Activated naive CD8-positive, alpha-beta T cell treated with anti-CD3 and anti-CD28 coated beads, Interleukin-2, amount 50 U/mL, for 24 hours (primary cell): ENCODE measurements at regions not wholly inside any gene's neighbourhood (a gene's known extent, or its start where the extent isn't known, plus 50 kb on each side); places are given as distances from the start of the nearest gene placed in this dataset.
"Not testable (repeated sequence)": the region's sequence is repeated elsewhere in the genome, so short reads cannot be mapped to it uniquely, and the experiment has no call there.

ENCODE experiments used
- ATAC-seq: fragments of 150-1000 bp; cut with Tn5 transposase; one replicate; pipeline ENCODE4 v1.10.0; 2021
- DNase-seq: peaks from one replicate; pipeline ENCODE4 v3.0.0; 2021
- H3K27ac Mint-ChIP-seq: one replicate; pipeline ENCODE4 v1.8.0; 2021; ENCODE audit warnings: mild to moderate bottlenecking, mixed read lengths
- H3K27me3 Mint-ChIP-seq: one replicate; pipeline ENCODE4 v1.8.0; 2021; ENCODE audit warnings: mixed read lengths
- H3K36me3 Mint-ChIP-seq: one replicate; pipeline ENCODE4 v1.8.0; 2021; ENCODE audit warnings: low read depth, mixed read lengths
- H3K4me1 Mint-ChIP-seq: one replicate; pipeline ENCODE4 v1.8.0; 2021; ENCODE audit warnings: mixed read lengths
- H3K4me3 Mint-ChIP-seq: one replicate; pipeline ENCODE4 v1.8.0; 2021; ENCODE audit warnings: mild to moderate bottlenecking, moderate library complexity, mixed read lengths
- H3K9me3 Mint-ChIP-seq: one replicate; pipeline ENCODE4 v1.8.0; 2021; ENCODE audit warnings: mixed read lengths

GRCh38 chr14:77985211-77985615, 185.0 kb upstream of the NRXN3 start:
- ATAC-seq (no peak), DNase-seq (no peak)
- Mint-ChIP-seq H3K4me3 (no peak overlapping the region), H3K36me3 (no peaks in the 10 kb centered on the region), H3K27me3 (peaks cover 8% of the 10 kb centered on the region), H3K27ac (no peak overlapping the region), H3K4me1 (peaks cover 5% of the 10 kb centered on the region), H3K9me3 (no peaks in the 10 kb centered on the region)

- Mint-ChIP-seq H3K27ac (no peak overlapping the region), H3K4me3 (no peak overlapping the region), H3K9me3 (no peaks in the 10 kb centered on the region), H3K4me1 (no peaks in the 10 kb centered on the region), H3K36me3 (no peaks in the 10 kb centered on the region), H3K27me3 (no peaks in the 10 kb centered on the region)
- ATAC-seq (no peak), DNase-seq (no peak)
These were observed 183.4 kb upstream of the NRXN3 start for GRCh38 chr14:77986773-77987172.

- Mint-ChIP-seq H3K27me3 (no peaks in the 10 kb centered on the region), H3K27ac (no peak overlapping the region), H3K4me3 (no peak overlapping the region), H3K9me3 (no peaks in the 10 kb centered on the region), H3K4me1 (no peaks in the 10 kb centered on the region), H3K36me3 (no peaks in the 10 kb centered on the region)
- no peak for ATAC-seq
- no peak for DNase-seq
These were observed 181.9 kb upstream of the NRXN3 start for GRCh38 chr14:77988096-77988870.

DNA sequence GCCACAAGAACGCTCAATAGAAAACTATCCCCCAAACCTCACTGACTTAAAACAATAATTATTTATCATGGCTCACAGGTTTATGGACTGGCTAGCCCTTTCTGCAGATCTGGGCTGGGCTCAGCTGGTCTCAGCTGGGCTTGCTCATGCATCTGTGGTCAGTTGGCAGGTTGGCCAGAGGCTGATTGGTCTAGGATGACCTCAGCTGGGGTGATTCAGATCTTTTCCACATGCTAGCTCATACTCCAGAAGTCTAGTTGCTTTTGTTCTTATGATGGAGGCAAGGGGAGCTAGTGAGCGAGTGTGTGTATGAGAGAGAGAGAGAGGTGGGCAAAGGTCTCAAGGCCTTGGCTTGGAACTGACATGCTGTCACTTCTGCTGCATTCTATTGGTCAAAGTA, 181.2 kb upstream of the NRXN3 start:
- H3K4me3 Mint-ChIP-seq: no peak overlapping the region
- no peak for ATAC-seq
- H3K27me3 Mint-ChIP-seq: no peaks in the 10 kb centered on the region
- DNase-seq: no peak
- H3K36me3 Mint-ChIP-seq: no peaks in the 10 kb centered on the region
- H3K4me1 Mint-ChIP-seq: no peaks in the 10 kb centered on the region
- H3K9me3 Mint-ChIP-seq: no peaks in the 10 kb centered on the region
- no peak overlapping the region for H3K27ac Mint-ChIP-seq

- no peaks in the 10 kb centered on the region for H3K9me3 Mint-ChIP-seq
These were observed 180.7 kb upstream of the NRXN3 start for GRCh38 chr14:77989441-77989991.

DNA sequence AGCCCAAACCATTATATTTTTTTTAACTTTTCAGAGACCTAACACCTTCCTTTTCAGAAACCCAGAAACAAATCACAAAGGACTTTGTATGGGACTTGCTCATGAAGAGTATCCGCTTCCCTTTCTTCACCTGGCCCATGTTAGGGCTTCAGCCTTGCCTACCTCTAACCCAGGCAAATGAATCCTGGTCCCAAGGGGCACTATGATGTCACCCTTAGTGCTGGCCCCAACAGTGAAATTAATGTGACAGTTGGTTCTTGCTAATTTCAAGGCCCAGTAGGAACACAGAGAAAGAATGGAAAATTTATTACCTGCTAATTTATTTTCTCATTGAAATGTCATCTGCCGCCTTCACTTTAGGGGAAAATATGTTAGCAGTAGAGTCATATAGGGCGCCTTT, 179.8 kb upstream of the NRXN3 start:
- ATAC-seq (no peak), DNase-seq (no peak)
- H3K4me1 Mint-ChIP-seq: no peaks in the 10 kb centered on the region
- no peaks in the 10 kb centered on the region for H3K9me3 Mint-ChIP-seq
- no peak overlapping the region for H3K4me3 Mint-ChIP-seq
- H3K27ac Mint-ChIP-seq: no peak overlapping the region
- no peaks in the 10 kb centered on the region for H3K27me3 Mint-ChIP-seq
- H3K36me3 Mint-ChIP-seq: no peaks in the 10 kb centered on the region

More at GRCh38 chr14:77989441-77989991, 180.7 kb upstream of the NRXN3 start:
- Mint-ChIP-seq H3K4me1 (no peaks in the 10 kb centered on the region), H3K4me3 (no peak overlapping the region), H3K27ac (no peak overlapping the region), H3K36me3 (no peaks in the 10 kb centered on the region), H3K27me3 (no peaks in the 10 kb centered on the region)
- ATAC-seq (no peak), DNase-seq (no peak)

DNA sequence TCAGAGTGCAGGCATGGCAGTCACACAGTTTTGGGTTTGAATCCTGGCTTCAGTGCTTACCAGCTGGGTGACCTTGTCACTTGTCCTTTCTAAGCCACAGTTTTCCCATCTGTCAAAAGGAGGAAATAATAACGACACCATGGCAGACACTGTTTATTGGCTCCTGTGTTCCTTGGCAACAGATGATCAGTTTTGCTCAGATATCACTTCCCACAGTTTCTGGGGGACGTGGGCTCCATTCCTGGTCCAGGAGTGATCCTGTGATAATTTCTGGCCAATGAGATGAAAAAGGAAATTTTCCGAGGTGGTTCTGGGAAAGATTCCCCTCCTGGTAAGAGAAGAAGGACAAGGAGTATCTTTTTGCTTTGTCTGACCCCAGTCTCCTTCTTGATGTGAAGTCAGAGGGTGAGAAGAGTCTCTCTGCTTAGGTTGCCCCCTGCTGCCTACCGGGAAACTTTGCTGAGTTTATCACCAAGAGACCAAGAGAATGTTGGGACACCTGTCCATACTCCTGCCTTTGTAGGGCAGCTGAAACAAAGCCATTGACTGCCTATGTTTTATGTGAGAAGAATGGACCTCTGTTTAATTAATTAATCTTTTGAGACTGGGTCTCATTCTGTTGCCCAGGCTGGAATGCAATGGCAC, 178.9 kb upstream of the NRXN3 start:
- H3K27ac Mint-ChIP-seq: no peak overlapping the region
- H3K4me3 Mint-ChIP-seq: no peak overlapping the region
- no peaks in the 10 kb centered on the region for H3K27me3 Mint-ChIP-seq

GRCh38 chr14:78005325-78005724, 164.8 kb upstream of the NRXN3 start:
- Mint-ChIP-seq H3K27me3 (peaks cover 3% of the 10 kb centered on the region), H3K4me3 (no peak overlapping the region), H3K4me1 (peaks cover 4% of the 10 kb centered on the region), H3K36me3 (peaks cover 4% of the 10 kb centered on the region), H3K9me3 (peaks cover 35% of the 10 kb centered on the region), H3K27ac (no peak overlapping the region)
- no peak for DNase-seq
- no peak for ATAC-seq

More for the DNA sequence above, 178.9 kb upstream of the NRXN3 start:
- no peaks in the 10 kb centered on the region for H3K4me1 Mint-ChIP-seq
- ATAC-seq: no peak
- H3K9me3 Mint-ChIP-seq: no peaks in the 10 kb centered on the region
- no peaks in the 10 kb centered on the region for H3K36me3 Mint-ChIP-seq
- DNase-seq: no peak

GRCh38 chr14:78007160-78007559, 163.0 kb upstream of the NRXN3 start:
- Mint-ChIP-seq H3K27ac (no peak overlapping the region), H3K27me3 (peaks cover 5% of the 10 kb centered on the region), H3K4me3 (no peak overlapping the region), H3K4me1 (peaks cover 4% of the 10 kb centered on the region), H3K9me3 (peaks cover 23% of the 10 kb centered on the region), H3K36me3 (peaks cover 4% of the 10 kb centered on the region)
- ATAC-seq (peak; percentile 86), DNase-seq (no peak)

DNA sequence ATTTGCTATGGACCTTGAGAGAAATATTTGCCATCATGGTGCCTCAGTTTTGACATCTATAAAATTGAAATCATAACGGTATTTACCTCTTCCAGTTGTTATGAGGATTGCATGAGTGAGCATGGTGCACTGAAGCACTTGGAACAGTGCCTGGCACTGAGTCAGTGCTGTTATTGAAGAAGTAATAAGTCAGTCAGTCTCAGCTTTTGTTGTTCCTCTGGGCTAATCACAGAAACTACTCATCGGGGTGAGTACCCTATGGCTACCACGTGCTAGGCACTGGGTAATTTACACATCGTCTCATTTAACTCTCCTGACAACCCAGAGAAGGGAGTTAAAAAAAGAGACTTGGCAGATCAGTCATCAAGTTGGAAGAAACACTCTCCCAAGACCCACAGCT, 159.5 kb upstream of the NRXN3 start:
- DNase-seq (no peak), ATAC-seq (no peak)
- Mint-ChIP-seq H3K36me3 (no peaks in the 10 kb centered on the region), H3K27me3 (peaks cover 7% of the 10 kb centered on the region), H3K27ac (no peak overlapping the region), H3K4me3 (no peak overlapping the region), H3K9me3 (no peaks in the 10 kb centered on the region), H3K4me1 (peaks cover 2% of the 10 kb centered on the region)

DNA sequence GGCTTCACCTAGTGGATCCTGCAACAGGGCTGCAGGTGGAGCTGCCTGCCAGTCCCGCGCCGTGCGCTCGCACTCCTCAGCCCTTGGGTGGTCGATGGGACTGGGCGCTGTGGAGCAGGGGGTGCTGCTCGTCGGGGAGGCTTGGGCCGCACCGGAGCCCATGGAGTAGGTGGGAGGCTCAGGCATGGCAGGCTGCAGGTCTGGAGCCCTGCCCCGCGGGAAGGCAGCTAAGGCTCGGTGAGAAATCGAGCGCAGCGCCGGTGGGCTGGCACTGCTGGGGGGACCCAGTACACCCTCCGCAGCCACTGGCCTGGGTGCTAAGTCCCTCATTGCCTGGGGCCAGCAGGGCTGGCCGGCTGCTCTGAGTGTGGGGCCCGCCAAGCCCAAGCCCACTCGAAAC, 156.3 kb upstream of the NRXN3 start:
- not testable (repeated sequence) for H3K36me3 Mint-ChIP-seq, ATAC-seq, H3K27ac Mint-ChIP-seq, DNase-seq, H3K4me3 Mint-ChIP-seq, H3K27me3 Mint-ChIP-seq, H3K4me1 Mint-ChIP-seq, H3K9me3 Mint-ChIP-seq

DNA sequence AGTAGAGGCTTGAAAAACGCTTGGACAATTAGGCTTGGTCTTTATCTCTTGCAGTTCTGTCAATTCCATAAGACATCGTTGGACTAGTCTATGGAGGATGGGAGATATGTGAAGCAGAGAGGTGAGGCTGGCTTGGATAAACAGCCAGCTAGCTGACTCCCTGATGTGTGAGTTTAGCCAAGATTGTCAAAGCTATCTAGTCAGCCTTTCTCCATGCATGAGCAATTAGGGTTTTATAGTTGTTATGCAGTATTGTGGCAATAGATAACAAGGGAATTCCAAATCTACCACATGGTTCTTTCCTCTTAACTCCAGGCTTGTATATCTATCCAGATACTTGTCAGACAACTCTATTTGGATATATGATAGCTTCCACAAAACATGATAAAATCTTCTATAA, 153.6 kb upstream of the NRXN3 start:
- H3K36me3 Mint-ChIP-seq: no peaks in the 10 kb centered on the region
- H3K4me1 Mint-ChIP-seq: no peaks in the 10 kb centered on the region
- no peaks in the 10 kb centered on the region for H3K9me3 Mint-ChIP-seq
- no peak overlapping the region for H3K27ac Mint-ChIP-seq
- no peak overlapping the region for H3K4me3 Mint-ChIP-seq
- no peak for DNase-seq
- ATAC-seq: no peak
- H3K27me3 Mint-ChIP-seq: peaks cover 7% of the 10 kb centered on the region

DNA sequence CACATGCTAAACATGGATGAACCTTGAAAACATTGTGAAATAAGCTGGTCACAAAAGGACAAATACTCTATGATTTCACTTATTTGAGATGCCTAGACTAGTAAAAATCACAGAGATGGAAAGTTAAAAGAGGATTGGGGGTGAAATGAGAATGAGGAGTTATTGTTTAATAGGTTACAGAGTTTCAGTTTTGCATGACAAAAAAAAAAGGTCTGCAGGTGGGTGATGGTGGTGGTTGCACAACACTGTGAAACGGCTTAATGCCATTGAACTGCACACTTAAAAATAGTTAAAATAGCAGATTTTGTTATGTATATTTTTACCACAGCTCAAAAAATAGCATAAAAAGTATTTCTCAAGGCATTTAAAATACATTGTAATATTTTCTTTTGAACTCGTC, 151.9 kb upstream of the NRXN3 start:
- Mint-ChIP-seq H3K9me3 (no peaks in the 10 kb centered on the region), H3K27ac (no peak overlapping the region), H3K4me3 (no peak overlapping the region), H3K27me3 (peaks cover 2% of the 10 kb centered on the region), H3K36me3 (no peaks in the 10 kb centered on the region), H3K4me1 (no peaks in the 10 kb centered on the region)
- DNase-seq (no peak), ATAC-seq (no peak)

GRCh38 chr14:78022059-78022458, 148.1 kb upstream of the NRXN3 start:
- Mint-ChIP-seq H3K27me3 (peaks cover 4% of the 10 kb centered on the region), H3K36me3 (no peaks in the 10 kb centered on the region), H3K4me3 (no peak overlapping the region), H3K27ac (no peak overlapping the region), H3K4me1 (no peaks in the 10 kb centered on the region), H3K9me3 (no peaks in the 10 kb centered on the region)
- ATAC-seq: peak; percentile 54
- peak; percentile 72 for DNase-seq

DNA sequence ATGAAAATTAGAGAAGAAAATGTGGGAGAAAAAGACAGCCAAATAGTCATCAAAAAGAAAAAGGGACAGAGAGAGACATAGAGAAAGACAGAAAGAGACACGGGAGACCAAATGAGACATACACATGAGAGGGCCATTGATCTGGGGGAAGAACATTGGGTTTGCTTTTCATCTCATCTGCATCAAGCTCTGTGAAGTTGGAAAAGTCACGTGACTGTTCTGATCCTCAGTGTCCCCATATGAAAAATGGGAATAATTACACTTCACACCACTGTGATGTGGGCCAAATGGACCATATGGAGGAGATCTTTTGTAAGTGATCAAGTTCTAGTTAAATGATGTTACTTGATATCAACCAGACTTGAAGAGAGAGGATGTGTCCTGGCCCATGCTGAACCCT, 147.1 kb upstream of the NRXN3 start:
- H3K36me3 Mint-ChIP-seq: no peaks in the 10 kb centered on the region
- no peak for ATAC-seq
- H3K9me3 Mint-ChIP-seq: no peaks in the 10 kb centered on the region
- H3K27me3 Mint-ChIP-seq: peaks cover 5% of the 10 kb centered on the region
- no peak overlapping the region for H3K27ac Mint-ChIP-seq
- no peak for DNase-seq
- H3K4me3 Mint-ChIP-seq: no peak overlapping the region
- H3K4me1 Mint-ChIP-seq: no peaks in the 10 kb centered on the region
